ENCODE measurements at regions not wholly inside any gene's neighbourhood (a gene's known extent, or its start where the extent isn't known, plus 50 kb on each side); places are given as distances from the start of the nearest gene placed in this dataset.

DNA sequence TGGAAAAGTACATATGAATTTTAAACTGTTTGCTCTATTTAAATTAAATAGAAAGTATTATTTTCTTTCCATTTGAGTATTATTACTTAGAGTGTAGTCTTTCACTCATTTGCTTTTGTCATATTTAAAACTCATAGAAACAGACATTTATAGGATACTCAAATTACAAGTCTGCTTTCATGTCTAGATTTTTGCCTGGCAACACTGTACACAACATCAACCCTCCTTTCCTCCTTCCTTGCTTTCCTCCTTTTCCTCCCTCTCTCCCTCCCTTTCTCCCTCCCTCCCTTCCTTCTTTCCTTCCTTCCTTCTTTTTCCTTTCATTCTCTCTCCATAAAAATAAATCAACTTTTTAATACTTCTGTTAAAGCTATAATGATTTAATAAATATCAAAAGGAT, 2361.2 kb downstream of the ARAP2 start:
- Histone ChIP-seq H3K27ac (ENCODE audit: low read depth in 2 of 2, low read length in 2 of 2) (no peak overlapping the region), H3K4me1 (ENCODE audit: control insufficient read depth in 2 of 3, insufficient read depth in 2 of 3, low read depth in 1 of 3, low read length in 3 of 3) (no peaks in the 10 kb centered on the region), H3K27me3 (ENCODE audit: control insufficient read depth, insufficient read depth, low read length) (no peaks in the 10 kb centered on the region), H3K9me3 (ENCODE audit: control insufficient read depth in 2 of 3, insufficient read depth in 1 of 3, low read length in 3 of 3) (no peaks in the 10 kb centered on the region), H3K36me3 (ENCODE audit: control insufficient read depth in 2 of 3, insufficient read depth in 3 of 3, low read length in 3 of 3) (no peaks in the 10 kb centered on the region), H3K4me3 (ENCODE audit: low read length in 3 of 3) (no peak overlapping the region), H3K9ac (ENCODE audit: low read length in 3 of 3) (no peak overlapping the region)
- TF ChIP-seq, protein P1, sequence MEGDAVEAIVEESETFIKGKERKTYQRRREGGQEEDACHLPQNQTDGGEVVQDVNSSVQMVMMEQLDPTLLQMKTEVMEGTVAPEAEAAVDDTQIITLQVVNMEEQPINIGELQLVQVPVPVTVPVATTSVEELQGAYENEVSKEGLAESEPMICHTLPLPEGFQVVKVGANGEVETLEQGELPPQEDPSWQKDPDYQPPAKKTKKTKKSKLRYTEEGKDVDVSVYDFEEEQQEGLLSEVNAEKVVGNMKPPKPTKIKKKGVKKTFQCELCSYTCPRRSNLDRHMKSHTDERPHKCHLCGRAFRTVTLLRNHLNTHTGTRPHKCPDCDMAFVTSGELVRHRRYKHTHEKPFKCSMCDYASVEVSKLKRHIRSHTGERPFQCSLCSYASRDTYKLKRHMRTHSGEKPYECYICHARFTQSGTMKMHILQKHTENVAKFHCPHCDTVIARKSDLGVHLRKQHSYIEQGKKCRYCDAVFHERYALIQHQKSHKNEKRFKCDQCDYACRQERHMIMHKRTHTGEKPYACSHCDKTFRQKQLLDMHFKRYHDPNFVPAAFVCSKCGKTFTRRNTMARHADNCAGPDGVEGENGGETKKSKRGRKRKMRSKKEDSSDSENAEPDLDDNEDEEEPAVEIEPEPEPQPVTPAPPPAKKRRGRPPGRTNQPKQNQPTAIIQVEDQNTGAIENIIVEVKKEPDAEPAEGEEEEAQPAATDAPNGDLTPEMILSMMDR (IDR thresholded peaks at IDR 0.05; ENCODE audit: borderline replicate concordance, extremely low read depth, insufficient read depth): no peak
- DNase-seq (peak in 1 of 5 donors; percentile 1), FAIRE-seq (no peak)
- intact Hi-C loops (cut with DNase I): no loop called here

DNA sequence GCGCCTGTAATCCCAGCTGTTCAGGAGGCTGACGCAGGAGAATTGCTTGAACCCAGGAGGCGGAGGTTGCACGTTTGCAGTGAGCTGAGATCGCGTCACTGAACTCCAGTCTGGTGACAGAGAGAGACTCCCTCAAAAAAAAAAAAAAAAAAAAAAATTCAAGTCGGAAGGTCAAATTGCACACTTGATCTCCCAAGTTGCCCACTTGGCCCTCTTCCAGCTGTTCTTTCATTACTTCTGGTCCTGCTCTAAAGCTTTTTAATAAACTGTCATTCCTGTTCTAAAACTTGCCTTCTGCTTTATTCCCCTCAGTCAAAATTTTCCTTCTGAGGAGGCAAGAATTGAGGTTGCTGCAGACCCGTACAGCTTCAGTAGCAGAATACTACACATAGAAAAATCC, 2358.0 kb downstream of the ARAP2 start:
- Histone ChIP-seq H3K9me3 (ENCODE audit: control insufficient read depth in 2 of 3, insufficient read depth in 1 of 3, low read length in 3 of 3) (no peaks in the 10 kb centered on the region), H3K27ac (ENCODE audit: low read depth in 2 of 2, low read length in 2 of 2) (no peak overlapping the region), H3K9ac (ENCODE audit: low read length in 3 of 3) (no peak overlapping the region), H3K4me3 (ENCODE audit: low read length in 3 of 3) (no peak overlapping the region), H3K4me1 (ENCODE audit: control insufficient read depth in 2 of 3, insufficient read depth in 2 of 3, low read depth in 1 of 3, low read length in 3 of 3) (no peaks in the 10 kb centered on the region), H3K36me3 (ENCODE audit: control insufficient read depth in 2 of 3, insufficient read depth in 3 of 3, low read length in 3 of 3) (no peaks in the 10 kb centered on the region), H3K27me3 (ENCODE audit: control insufficient read depth, insufficient read depth, low read length) (no peaks in the 10 kb centered on the region)
- FAIRE-seq (no peak), DNase-seq (peak in 2 of 5 donors; percentile 2 to 16)
- intact Hi-C loops (cut with DNase I): no loop called here
- TF ChIP-seq, protein P1 (IDR thresholded peaks at IDR 0.05; ENCODE audit: borderline replicate concordance, extremely low read depth, insufficient read depth): no peak

DNA sequence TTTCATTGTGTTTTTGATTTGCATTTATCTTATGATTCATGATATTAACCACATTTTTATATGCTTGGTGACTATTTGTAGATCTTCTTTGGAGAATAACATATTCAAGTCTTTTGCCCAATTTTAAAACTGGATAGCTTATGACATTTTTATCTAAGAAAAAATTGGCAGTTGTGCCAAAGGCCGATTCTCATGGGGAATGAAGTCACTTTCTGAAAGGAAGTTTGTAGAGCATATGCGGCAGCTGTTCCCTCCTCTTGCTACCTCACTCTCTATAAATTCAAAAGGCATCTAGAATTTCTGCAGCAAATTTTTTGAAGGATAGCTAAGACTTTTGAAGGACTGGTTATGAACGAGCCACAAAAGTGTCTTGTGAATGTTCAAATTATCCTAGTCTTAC, 2353.5 kb downstream of the ARAP2 start:
- Histone ChIP-seq H3K4me1 (ENCODE audit: control insufficient read depth in 2 of 3, insufficient read depth in 2 of 3, low read depth in 1 of 3, low read length in 3 of 3) (no peaks in the 10 kb centered on the region), H3K27me3 (ENCODE audit: control insufficient read depth, insufficient read depth, low read length) (no peaks in the 10 kb centered on the region), H3K4me3 (ENCODE audit: low read length in 3 of 3) (no peak overlapping the region), H3K36me3 (ENCODE audit: control insufficient read depth in 2 of 3, insufficient read depth in 3 of 3, low read length in 3 of 3) (no peaks in the 10 kb centered on the region), H3K27ac (ENCODE audit: low read depth in 2 of 2, low read length in 2 of 2) (no peak overlapping the region), H3K9me3 (ENCODE audit: control insufficient read depth in 2 of 3, insufficient read depth in 1 of 3, low read length in 3 of 3) (no peaks in the 10 kb centered on the region), H3K9ac (ENCODE audit: low read length in 3 of 3) (no peak overlapping the region)
- FAIRE-seq (no peak), DNase-seq (no peak)
- TF ChIP-seq, protein P1 (IDR thresholded peaks at IDR 0.05; ENCODE audit: borderline replicate concordance, extremely low read depth, insufficient read depth): no peak
- intact Hi-C loops (cut with DNase I): no loop called here

DNA sequence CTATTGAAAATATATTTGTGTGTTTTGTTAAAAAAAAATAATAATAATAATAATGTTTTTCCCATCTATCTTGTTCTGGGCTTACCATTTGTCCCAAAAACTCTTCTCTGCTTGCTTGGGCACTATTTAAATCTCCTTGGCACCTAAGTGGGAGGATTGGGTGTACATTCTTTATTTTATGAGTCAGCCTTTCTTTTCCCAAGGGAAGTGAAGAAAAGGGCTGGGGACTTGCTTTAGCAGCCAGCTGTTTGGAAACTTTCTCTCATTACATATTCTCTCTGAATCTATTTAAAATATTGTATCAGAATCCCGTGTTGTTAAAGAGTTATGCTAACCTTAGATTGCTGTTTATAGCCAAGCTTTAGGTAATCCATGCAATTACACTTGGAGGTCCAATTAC, 2332.4 kb downstream of the ARAP2 start:
- FAIRE-seq: no peak
- no peaks in the 10 kb centered on the region for H3K36me3 ChIP-seq (ENCODE audit: control insufficient read depth in 2 of 3, insufficient read depth in 3 of 3, low read length in 3 of 3)
- H3K27me3 ChIP-seq (ENCODE audit: control insufficient read depth, insufficient read depth, low read length): no peaks in the 10 kb centered on the region
- TF ChIP-seq, protein P1 (IDR thresholded peaks at IDR 0.05; ENCODE audit: borderline replicate concordance, extremely low read depth, insufficient read depth): no peak
- no peaks in the 10 kb centered on the region for H3K4me1 ChIP-seq (ENCODE audit: control insufficient read depth in 2 of 3, insufficient read depth in 2 of 3, low read depth in 1 of 3, low read length in 3 of 3)
- DNase-seq: no peak
- H3K4me3 ChIP-seq (ENCODE audit: low read length in 3 of 3): no peak overlapping the region
- intact Hi-C loops (cut with DNase I): no loop called here
- H3K9me3 ChIP-seq (ENCODE audit: control insufficient read depth in 2 of 3, insufficient read depth in 1 of 3, low read length in 3 of 3): no peaks in the 10 kb centered on the region
- H3K9ac ChIP-seq (ENCODE audit: low read length in 3 of 3): no peak overlapping the region
- H3K27ac ChIP-seq (ENCODE audit: low read depth in 2 of 2, low read length in 2 of 2): no peak overlapping the region

All from kidney (tissue), 13 donors.